ENCODE measurements at regions not wholly inside any gene's neighbourhood (a gene's known extent, or its start where the extent isn't known, plus 50 kb on each side); places are given as distances from the start of the nearest gene placed in this dataset.

DNA sequence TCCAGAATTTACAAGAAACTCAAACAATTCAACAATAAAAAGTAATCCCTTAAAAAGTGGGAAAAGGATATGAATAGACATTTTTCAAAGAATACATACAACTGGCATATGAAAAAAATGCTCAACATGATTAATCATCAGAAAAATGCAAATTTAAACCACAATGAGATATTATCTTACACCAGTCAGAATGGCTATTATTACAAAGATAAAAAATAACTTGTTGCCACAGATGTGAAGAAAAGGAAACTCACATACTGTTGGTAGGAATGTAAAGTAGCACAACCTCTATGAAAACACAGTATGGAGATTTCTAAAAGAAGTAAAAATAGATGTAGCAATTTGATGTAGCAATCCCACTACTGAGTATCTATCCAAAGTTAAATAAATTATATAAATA, 65.1 kb upstream of the DIAPH2 start:
- TF ChIP-seq, protein P1, sequence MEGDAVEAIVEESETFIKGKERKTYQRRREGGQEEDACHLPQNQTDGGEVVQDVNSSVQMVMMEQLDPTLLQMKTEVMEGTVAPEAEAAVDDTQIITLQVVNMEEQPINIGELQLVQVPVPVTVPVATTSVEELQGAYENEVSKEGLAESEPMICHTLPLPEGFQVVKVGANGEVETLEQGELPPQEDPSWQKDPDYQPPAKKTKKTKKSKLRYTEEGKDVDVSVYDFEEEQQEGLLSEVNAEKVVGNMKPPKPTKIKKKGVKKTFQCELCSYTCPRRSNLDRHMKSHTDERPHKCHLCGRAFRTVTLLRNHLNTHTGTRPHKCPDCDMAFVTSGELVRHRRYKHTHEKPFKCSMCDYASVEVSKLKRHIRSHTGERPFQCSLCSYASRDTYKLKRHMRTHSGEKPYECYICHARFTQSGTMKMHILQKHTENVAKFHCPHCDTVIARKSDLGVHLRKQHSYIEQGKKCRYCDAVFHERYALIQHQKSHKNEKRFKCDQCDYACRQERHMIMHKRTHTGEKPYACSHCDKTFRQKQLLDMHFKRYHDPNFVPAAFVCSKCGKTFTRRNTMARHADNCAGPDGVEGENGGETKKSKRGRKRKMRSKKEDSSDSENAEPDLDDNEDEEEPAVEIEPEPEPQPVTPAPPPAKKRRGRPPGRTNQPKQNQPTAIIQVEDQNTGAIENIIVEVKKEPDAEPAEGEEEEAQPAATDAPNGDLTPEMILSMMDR (IDR thresholded peaks at IDR 0.05; ENCODE audit: extremely low read depth, missing control alignments) = no peak
- no peak for DNase-seq (ENCODE audit: low spot score)

DNA sequence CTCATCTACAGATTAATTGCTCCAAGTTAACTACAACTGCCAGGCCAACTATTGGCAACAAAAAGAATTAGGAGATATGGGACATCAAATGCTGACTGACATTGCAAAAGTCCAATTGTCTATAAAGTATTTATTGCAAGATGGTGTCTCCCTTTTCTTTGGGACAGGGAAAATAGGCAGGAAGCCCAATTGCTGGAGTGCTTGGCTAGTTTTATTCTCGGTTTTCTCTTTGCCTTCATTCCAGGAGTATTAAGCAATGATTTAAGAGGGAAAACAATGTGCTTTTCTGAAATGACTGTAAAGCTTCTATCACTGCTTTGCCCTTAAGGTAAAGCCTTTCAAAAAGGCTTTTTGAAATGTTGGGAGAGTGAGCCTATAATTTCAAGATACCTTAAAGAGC, 62.8 kb upstream of the DIAPH2 start:
- TF ChIP-seq, protein P1 (IDR thresholded peaks at IDR 0.05; ENCODE audit: extremely low read depth, missing control alignments) = no peak
- DNase-seq (ENCODE audit: low spot score) = no peak
